ENCODE measurements at regions not wholly inside any gene's neighbourhood (a gene's known extent, or its start where the extent isn't known, plus 50 kb on each side); places are given as distances from the start of the nearest gene placed in this dataset.

- TF ChIP-seq CTCF (IDR thresholded peaks at IDR 0.05; ENCODE audit: insufficient read depth, low read length): no peak
- no peak for TF ChIP-seq REST (IDR thresholded peaks at IDR 0.05; ENCODE audit: insufficient replicate concordance, low read depth)
- no peak for TF ChIP-seq SPI1 (IDR thresholded peaks at IDR 0.05; ENCODE audit: borderline replicate concordance, low read depth)
- no peak for TF ChIP-seq POLR2AphosphoS5 (IDR thresholded peaks at IDR 0.05; ENCODE audit: low read depth)
- no peak for TF ChIP-seq GABPA (IDR thresholded peaks at IDR 0.05; ENCODE audit: low read depth)
- no peaks in the 10 kb centered on the region for H3K27me3 ChIP-seq (ENCODE audit: insufficient read depth, poor library complexity, severe bottlenecking)
- no peak for DNase-seq (ENCODE audit: low read depth in 1 of 2, low spot score in 1 of 2)
Observed at GRCh38 chr2:236366049-236366387, 101.8 kb upstream of the ASB18 start.

GRCh38 chr2:236366397-236366796 is 102.2 kb upstream of the ASB18 start:
- H3K27ac ChIP-seq (replicated peaks): no peak overlapping the region
- H3K4me3 ChIP-seq (replicated peaks; ENCODE audit: insufficient read depth, low read length): no peak overlapping the region
- TF ChIP-seq SPI1 (IDR thresholded peaks at IDR 0.05; ENCODE audit: borderline replicate concordance, low read depth): no peak
- no peak for TF ChIP-seq POLR2AphosphoS5 (IDR thresholded peaks at IDR 0.05; ENCODE audit: low read depth)
- no peak for TF ChIP-seq REST (IDR thresholded peaks at IDR 0.05; ENCODE audit: insufficient replicate concordance, low read depth)
- TF ChIP-seq CTCF (IDR thresholded peaks at IDR 0.05; ENCODE audit: insufficient read depth, low read length): no peak
- no peak for DNase-seq (ENCODE audit: low read depth in 1 of 2, low spot score in 1 of 2)
- no peaks in the 10 kb centered on the region for H3K27me3 ChIP-seq (ENCODE audit: insufficient read depth, poor library complexity, severe bottlenecking)

More at GRCh38 chr2:236366049-236366387, 101.8 kb upstream of the ASB18 start:
- no peak overlapping the region for H3K4me3 ChIP-seq (replicated peaks; ENCODE audit: insufficient read depth, low read length)
- H3K27ac ChIP-seq (replicated peaks): no peak overlapping the region

GRCh38 chr2:236367506-236368289 is 103.5 kb upstream of the ASB18 start:
- no peak for DNase-seq (ENCODE audit: low read depth in 1 of 2, low spot score in 1 of 2)
- Histone ChIP-seq H3K27ac (replicated peaks) (no peak overlapping the region), H3K27me3 (ENCODE audit: insufficient read depth, poor library complexity, severe bottlenecking) (no peaks in the 10 kb centered on the region), H3K4me3 (replicated peaks; ENCODE audit: insufficient read depth, low read length) (no peak overlapping the region)
- TF ChIP-seq POLR2AphosphoS5 (IDR thresholded peaks at IDR 0.05; ENCODE audit: low read depth) (no peak), SPI1 (IDR thresholded peaks at IDR 0.05; ENCODE audit: borderline replicate concordance, low read depth) (no peak), CTCF (IDR thresholded peaks at IDR 0.05; ENCODE audit: insufficient read depth, low read length) (no peak), REST (IDR thresholded peaks at IDR 0.05; ENCODE audit: insufficient replicate concordance, low read depth) (no peak), GABPA (IDR thresholded peaks at IDR 0.05; ENCODE audit: low read depth) (no peak)

Data from HL-60 (cell line).